ENCODE measurements at regions not wholly inside any gene's neighbourhood (a gene's known extent, or its start where the extent isn't known, plus 50 kb on each side); places are given as distances from the start of the nearest gene placed in this dataset.

GRCh38 chr2:155908567-155908966 is 424.0 kb downstream of the NR4A2 start:
- no peaks in the 10 kb centered on the region for H3K4me1 ChIP-seq (ENCODE audit: insufficient read depth, poor library complexity, severe bottlenecking)
- no peak for TF ChIP-seq CTCF (IDR thresholded peaks at IDR 0.05; ENCODE audit: poor library complexity, severe bottlenecking)
- no peak for DNase-seq (ENCODE audit: low spot score)
- no peak overlapping the region for H3K4me3 ChIP-seq (ENCODE audit: severe bottlenecking)
- H3K27me3 ChIP-seq (ENCODE audit: insufficient read depth, poor library complexity, severe bottlenecking): no peaks in the 10 kb centered on the region
- no peak overlapping the region for H3K27ac ChIP-seq (ENCODE audit: poor library complexity, severe bottlenecking)
- no peak for ATAC-seq (ENCODE audit: low read depth)
- no peaks in the 10 kb centered on the region for H3K36me3 ChIP-seq (ENCODE audit: low read depth)
- peaks cover 2% of the 10 kb centered on the region for H3K9me3 ChIP-seq (ENCODE audit: severe bottlenecking)

- Histone ChIP-seq H3K4me1 (ENCODE audit: insufficient read depth, poor library complexity, severe bottlenecking) (no peaks in the 10 kb centered on the region), H3K36me3 (ENCODE audit: low read depth) (no peaks in the 10 kb centered on the region), H3K9me3 (ENCODE audit: severe bottlenecking) (no peaks in the 10 kb centered on the region), H3K27me3 (ENCODE audit: insufficient read depth, poor library complexity, severe bottlenecking) (no peaks in the 10 kb centered on the region), H3K4me3 (ENCODE audit: severe bottlenecking) (no peak overlapping the region), H3K27ac (ENCODE audit: poor library complexity, severe bottlenecking) (no peak overlapping the region)
- DNase-seq (ENCODE audit: low spot score) (no peak), ATAC-seq (ENCODE audit: low read depth) (no peak)
- TF ChIP-seq CTCF (IDR thresholded peaks at IDR 0.05; ENCODE audit: poor library complexity, severe bottlenecking): no peak
Measured at GRCh38 chr2:155907211-155907610, 425.3 kb downstream of the NR4A2 start.

GRCh38 chr2:155905657-155906056 is 426.9 kb downstream of the NR4A2 start:
- Histone ChIP-seq H3K4me3 (ENCODE audit: severe bottlenecking) (no peak overlapping the region), H3K9me3 (ENCODE audit: severe bottlenecking) (no peaks in the 10 kb centered on the region), H3K4me1 (ENCODE audit: insufficient read depth, poor library complexity, severe bottlenecking) (no peaks in the 10 kb centered on the region), H3K36me3 (ENCODE audit: low read depth) (no peaks in the 10 kb centered on the region), H3K27me3 (ENCODE audit: insufficient read depth, poor library complexity, severe bottlenecking) (no peaks in the 10 kb centered on the region), H3K27ac (ENCODE audit: poor library complexity, severe bottlenecking) (no peak overlapping the region)
- no peak for TF ChIP-seq CTCF (IDR thresholded peaks at IDR 0.05; ENCODE audit: poor library complexity, severe bottlenecking)
- ATAC-seq (ENCODE audit: low read depth): no peak
- no peak for DNase-seq (ENCODE audit: low spot score)

- Histone ChIP-seq H3K27ac (ENCODE audit: poor library complexity, severe bottlenecking) (no peak overlapping the region), H3K4me3 (ENCODE audit: severe bottlenecking) (no peak overlapping the region), H3K36me3 (ENCODE audit: low read depth) (no peaks in the 10 kb centered on the region), H3K27me3 (ENCODE audit: insufficient read depth, poor library complexity, severe bottlenecking) (no peaks in the 10 kb centered on the region), H3K4me1 (ENCODE audit: insufficient read depth, poor library complexity, severe bottlenecking) (no peaks in the 10 kb centered on the region), H3K9me3 (ENCODE audit: severe bottlenecking) (no peaks in the 10 kb centered on the region)
- no peak for ATAC-seq (ENCODE audit: low read depth)
- DNase-seq (ENCODE audit: low spot score): no peak
- TF ChIP-seq CTCF (IDR thresholded peaks at IDR 0.05; ENCODE audit: poor library complexity, severe bottlenecking): no peak
Measured at GRCh38 chr2:155904720-155905119, 427.8 kb downstream of the NR4A2 start.

GRCh38 chr2:155902635-155903034 is 429.9 kb downstream of the NR4A2 start:
- no peak for TF ChIP-seq CTCF (IDR thresholded peaks at IDR 0.05; ENCODE audit: poor library complexity, severe bottlenecking)
- H3K36me3 ChIP-seq (ENCODE audit: low read depth): no peaks in the 10 kb centered on the region
- no peak overlapping the region for H3K27ac ChIP-seq (ENCODE audit: poor library complexity, severe bottlenecking)
- no peaks in the 10 kb centered on the region for H3K9me3 ChIP-seq (ENCODE audit: severe bottlenecking)
- H3K4me1 ChIP-seq (ENCODE audit: insufficient read depth, poor library complexity, severe bottlenecking): no peaks in the 10 kb centered on the region
- H3K27me3 ChIP-seq (ENCODE audit: insufficient read depth, poor library complexity, severe bottlenecking): no peaks in the 10 kb centered on the region
- no peak overlapping the region for H3K4me3 ChIP-seq (ENCODE audit: severe bottlenecking)
- DNase-seq (ENCODE audit: low spot score): no peak
- ATAC-seq (ENCODE audit: low read depth): no peak
